ENCODE measurements at regions not wholly inside any gene's neighbourhood (a gene's known extent, or its start where the extent isn't known, plus 50 kb on each side); places are given as distances from the start of the nearest gene placed in this dataset.

GRCh38 chr16:88326611-88327485 lies 55.9 kb upstream of the ZNF469 start:
- Histone ChIP-seq H3K4me3 (no peak overlapping the region), H3K9ac (no peak overlapping the region), H2AFZ (no peak overlapping the region), H3K27me3 (replicated peaks; ENCODE audit: insufficient read depth) (no peaks in the 10 kb centered on the region), H3K4me1 (ENCODE audit: insufficient read depth) (peaks cover 2% of the 10 kb centered on the region; the same call in 1 of the 2 replicates), H3F3A (ENCODE audit: insufficient read depth) (no peaks in the 10 kb centered on the region), H3K9me3 (ENCODE audit: low read depth) (no peaks in the 10 kb centered on the region), H3K27ac (no peak overlapping the region), H3K4me2 (ENCODE audit: unreplicated experiment) (no peak overlapping the region), H3K9me2 (ENCODE audit: insufficient read depth) (no peaks in the 10 kb centered on the region), H3K36me3 (ENCODE audit: low read depth) (no peaks in the 10 kb centered on the region), H3K79me2 (ENCODE audit: insufficient read depth) (no peaks in the 10 kb centered on the region), H4K20me1 (ENCODE audit: insufficient read depth) (no peaks in the 10 kb centered on the region)
- 95 to 96% methylated on average over 22 to 28 of the region's 28 CpGs for WGBS, 2 experiments (ENCODE audit: low coverage in 1 of 2, low lambda C conversion rate in 2 of 2, missing lambda C conversion rate in 2 of 2)
- TF ChIP-seq EZH2phosphoT487 (IDR thresholded peaks at IDR 0.05; ENCODE audit: insufficient read depth, low read depth) (no peak), EZH2 (IDR thresholded peaks at IDR 0.05; ENCODE audit: insufficient read depth, poor library complexity, severe bottlenecking) (no peak)
- in situ Hi-C loops (cut with MboI), result no loop called here
- no peak for DNase-seq

- Histone ChIP-seq H3K27ac (no peak overlapping the region), H3F3A (ENCODE audit: insufficient read depth) (peaks cover 4% of the 10 kb centered on the region), H3K4me2 (ENCODE audit: unreplicated experiment) (no peak overlapping the region), H3K9me3 (ENCODE audit: low read depth) (no peaks in the 10 kb centered on the region), H3K36me3 (ENCODE audit: low read depth) (no peaks in the 10 kb centered on the region), H3K9me2 (ENCODE audit: insufficient read depth) (no peaks in the 10 kb centered on the region), H2AFZ (no peak overlapping the region), H3K27me3 (replicated peaks; ENCODE audit: insufficient read depth) (no peaks in the 10 kb centered on the region), H4K20me1 (ENCODE audit: insufficient read depth) (no peaks in the 10 kb centered on the region), H3K9ac (no peak overlapping the region), H3K4me3 (no peak overlapping the region), H3K79me2 (ENCODE audit: insufficient read depth) (no peaks in the 10 kb centered on the region), H3K4me1 (ENCODE audit: insufficient read depth) (peaks cover 8% of the 10 kb centered on the region)
- in situ Hi-C loops (cut with MboI), result no loop called here
- WGBS, 2 experiments (ENCODE audit: low coverage in 1 of 2, low lambda C conversion rate in 2 of 2, missing lambda C conversion rate in 2 of 2), result 96 to 97% methylated on average over 30 to 36 of the region's 36 CpGs
- TF ChIP-seq EZH2 (IDR thresholded peaks at IDR 0.05; ENCODE audit: insufficient read depth, poor library complexity, severe bottlenecking) (no peak), EZH2phosphoT487 (IDR thresholded peaks at IDR 0.05; ENCODE audit: insufficient read depth, low read depth) (no peak)
- no peak for DNase-seq
Measured at GRCh38 chr16:88327561-88328312, 55.0 kb upstream of the ZNF469 start.

- H3K79me2 ChIP-seq (ENCODE audit: insufficient read depth), result no peaks in the 10 kb centered on the region
- H4K20me1 ChIP-seq (ENCODE audit: insufficient read depth), result no peaks in the 10 kb centered on the region
- H3K36me3 ChIP-seq (ENCODE audit: low read depth), result no peaks in the 10 kb centered on the region
- WGBS, 2 experiments (ENCODE audit: low coverage in 1 of 2, low lambda C conversion rate in 2 of 2, missing lambda C conversion rate in 2 of 2), result 95% methylated on average over 22 of the region's 22 CpGs
- TF ChIP-seq EZH2phosphoT487 (IDR thresholded peaks at IDR 0.05; ENCODE audit: insufficient read depth, low read depth) (no peak), EZH2 (IDR thresholded peaks at IDR 0.05; ENCODE audit: insufficient read depth, poor library complexity, severe bottlenecking) (no peak)
- H3K9me3 ChIP-seq (ENCODE audit: low read depth), result no peaks in the 10 kb centered on the region
- no peak overlapping the region for H3K4me3 ChIP-seq
- no peaks in the 10 kb centered on the region for H3K27me3 ChIP-seq (replicated peaks; ENCODE audit: insufficient read depth)
- peaks cover 13% of the 10 kb centered on the region for H3K4me1 ChIP-seq (ENCODE audit: insufficient read depth)
- DNase-seq, result no peak
- in situ Hi-C loops (cut with MboI), result no loop called here
- H3K4me2 ChIP-seq (ENCODE audit: unreplicated experiment), result no peak overlapping the region
- no peak overlapping the region for H3K9ac ChIP-seq
- peaks cover 8% of the 10 kb centered on the region for H3F3A ChIP-seq (ENCODE audit: insufficient read depth)
- no peak overlapping the region for H3K27ac ChIP-seq
- H2AFZ ChIP-seq, result no peak overlapping the region
- no peaks in the 10 kb centered on the region for H3K9me2 ChIP-seq (ENCODE audit: insufficient read depth)
Measured at GRCh38 chr16:88328313-88328980, 54.3 kb upstream of the ZNF469 start.

All from GM23248 (cell line).